ENCODE measurements at regions not wholly inside any gene's neighbourhood (a gene's known extent, or its start where the extent isn't known, plus 50 kb on each side); places are given as distances from the start of the nearest gene placed in this dataset.

GRCh38 chr2:238562446-238562845 is 135.7 kb downstream of the ASB1 start:
- no peak for TF ChIP-seq CTCF (conservative IDR thresholded peaks at IDR 0.05 in 1 of 2, IDR thresholded peaks at IDR 0.05 in 1 of 2; ENCODE audit: extremely low read depth in 1 of 2, insufficient read depth in 1 of 2, low read depth in 1 of 2, low read length in 2 of 2)
- no peak for TF ChIP-seq EZH2 (IDR thresholded peaks at IDR 0.05; ENCODE audit: borderline replicate concordance, low read length)
